ENCODE measurements at regions not wholly inside any gene's neighbourhood (a gene's known extent, or its start where the extent isn't known, plus 50 kb on each side); places are given as distances from the start of the nearest gene placed in this dataset.

DNA sequence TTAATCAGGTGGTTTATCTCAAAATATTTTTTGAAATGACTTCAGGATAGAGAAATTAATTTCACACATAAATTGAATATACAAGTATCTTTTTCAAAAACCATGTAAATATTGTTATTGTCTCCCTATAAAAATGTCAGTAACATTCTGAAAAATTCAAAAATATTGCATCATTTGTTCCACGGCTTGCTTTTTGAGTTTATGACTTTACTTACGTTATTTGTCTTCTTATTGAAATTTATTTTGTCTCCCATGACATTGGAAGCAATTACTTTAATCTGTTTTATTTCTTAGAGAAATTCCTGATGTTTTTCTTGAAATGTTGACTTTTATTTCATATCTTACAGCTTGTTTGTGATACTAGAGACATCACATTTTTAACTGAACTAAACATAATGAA is 56.9 kb upstream of the P2RY1 start:
- no peaks in the 10 kb centered on the region for H4K20me1 ChIP-seq (ENCODE audit: insufficient read depth, low read length)
- no peaks in the 10 kb centered on the region for H3K4me1 ChIP-seq (ENCODE audit: insufficient read depth, low read length)
- ATAC-seq (ENCODE audit: insufficient read depth, low read depth) = no peak
- H3K4me2 ChIP-seq (ENCODE audit: insufficient read depth, low read length) = no peak overlapping the region
- no peaks in the 10 kb centered on the region for H3K9me3 ChIP-seq (ENCODE audit: insufficient read depth, low read length, severe bottlenecking)
- no peak for DNase-seq
- H3K4me3 ChIP-seq (ENCODE audit: low read depth in 1 of 2, low read length in 2 of 2) = no peak overlapping the region
- no peaks in the 10 kb centered on the region for H3K79me2 ChIP-seq (ENCODE audit: insufficient read depth, low read length)
- H2AFZ ChIP-seq (ENCODE audit: low read depth, low read length) = no peak overlapping the region
- no peaks in the 10 kb centered on the region for H3K36me3 ChIP-seq (ENCODE audit: insufficient read depth, low read length)
- TF ChIP-seq, protein P1, sequence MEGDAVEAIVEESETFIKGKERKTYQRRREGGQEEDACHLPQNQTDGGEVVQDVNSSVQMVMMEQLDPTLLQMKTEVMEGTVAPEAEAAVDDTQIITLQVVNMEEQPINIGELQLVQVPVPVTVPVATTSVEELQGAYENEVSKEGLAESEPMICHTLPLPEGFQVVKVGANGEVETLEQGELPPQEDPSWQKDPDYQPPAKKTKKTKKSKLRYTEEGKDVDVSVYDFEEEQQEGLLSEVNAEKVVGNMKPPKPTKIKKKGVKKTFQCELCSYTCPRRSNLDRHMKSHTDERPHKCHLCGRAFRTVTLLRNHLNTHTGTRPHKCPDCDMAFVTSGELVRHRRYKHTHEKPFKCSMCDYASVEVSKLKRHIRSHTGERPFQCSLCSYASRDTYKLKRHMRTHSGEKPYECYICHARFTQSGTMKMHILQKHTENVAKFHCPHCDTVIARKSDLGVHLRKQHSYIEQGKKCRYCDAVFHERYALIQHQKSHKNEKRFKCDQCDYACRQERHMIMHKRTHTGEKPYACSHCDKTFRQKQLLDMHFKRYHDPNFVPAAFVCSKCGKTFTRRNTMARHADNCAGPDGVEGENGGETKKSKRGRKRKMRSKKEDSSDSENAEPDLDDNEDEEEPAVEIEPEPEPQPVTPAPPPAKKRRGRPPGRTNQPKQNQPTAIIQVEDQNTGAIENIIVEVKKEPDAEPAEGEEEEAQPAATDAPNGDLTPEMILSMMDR (IDR thresholded peaks at IDR 0.05; ENCODE audit: borderline replicate concordance, extremely low read depth, low read length, poor library complexity, severe bottlenecking) = no peak
- TF ChIP-seq EZH2 (IDR thresholded peaks at IDR 0.05; ENCODE audit: borderline replicate concordance, low read depth, low read length, severe bottlenecking) = no peak
- H3K27me3 ChIP-seq (ENCODE audit: insufficient read depth, low read length, poor library complexity) = no peaks in the 10 kb centered on the region
- no peak overlapping the region for H3K27ac ChIP-seq (ENCODE audit: low read length)
- H3K9ac ChIP-seq (ENCODE audit: low read depth, low read length) = no peak overlapping the region

DNA sequence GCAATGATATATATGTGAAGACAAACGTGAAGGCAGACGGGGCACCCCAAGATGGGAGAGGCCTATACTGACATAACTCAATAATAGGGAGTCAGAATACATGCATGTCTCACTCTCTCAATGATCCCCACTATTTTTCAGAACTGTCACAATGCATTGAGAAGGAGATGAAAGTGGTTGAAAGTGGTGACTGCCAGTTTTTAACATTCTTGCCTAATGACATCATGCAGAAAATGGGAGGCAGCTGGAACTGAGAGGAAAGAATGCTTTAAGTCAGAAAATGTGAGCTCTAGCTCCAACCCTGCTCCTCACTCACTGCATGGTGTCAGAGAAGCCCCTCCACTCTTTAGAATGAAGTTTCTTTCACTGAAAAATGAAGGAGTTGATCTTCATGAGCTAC is 55.3 kb upstream of the P2RY1 start:
- Histone ChIP-seq H2AFZ (ENCODE audit: low read depth, low read length) (no peak overlapping the region), H4K20me1 (ENCODE audit: insufficient read depth, low read length) (no peaks in the 10 kb centered on the region), H3K9ac (ENCODE audit: low read depth, low read length) (no peak overlapping the region), H3K79me2 (ENCODE audit: insufficient read depth, low read length) (no peaks in the 10 kb centered on the region), H3K4me3 (ENCODE audit: low read depth in 1 of 2, low read length in 2 of 2) (no peak overlapping the region), H3K27me3 (ENCODE audit: insufficient read depth, low read length, poor library complexity) (no peaks in the 10 kb centered on the region), H3K36me3 (ENCODE audit: insufficient read depth, low read length) (no peaks in the 10 kb centered on the region), H3K4me1 (ENCODE audit: insufficient read depth, low read length) (no peaks in the 10 kb centered on the region), H3K9me3 (ENCODE audit: insufficient read depth, low read length, severe bottlenecking) (no peaks in the 10 kb centered on the region), H3K4me2 (ENCODE audit: insufficient read depth, low read length) (no peak overlapping the region), H3K27ac (ENCODE audit: low read length) (no peak overlapping the region)
- no peak for TF ChIP-seq EZH2 (IDR thresholded peaks at IDR 0.05; ENCODE audit: borderline replicate concordance, low read depth, low read length, severe bottlenecking)
- TF ChIP-seq, protein P1 (IDR thresholded peaks at IDR 0.05; ENCODE audit: borderline replicate concordance, extremely low read depth, low read length, poor library complexity, severe bottlenecking) = no peak
- ATAC-seq (ENCODE audit: insufficient read depth, low read depth) (no peak), DNase-seq (no peak)

DNA sequence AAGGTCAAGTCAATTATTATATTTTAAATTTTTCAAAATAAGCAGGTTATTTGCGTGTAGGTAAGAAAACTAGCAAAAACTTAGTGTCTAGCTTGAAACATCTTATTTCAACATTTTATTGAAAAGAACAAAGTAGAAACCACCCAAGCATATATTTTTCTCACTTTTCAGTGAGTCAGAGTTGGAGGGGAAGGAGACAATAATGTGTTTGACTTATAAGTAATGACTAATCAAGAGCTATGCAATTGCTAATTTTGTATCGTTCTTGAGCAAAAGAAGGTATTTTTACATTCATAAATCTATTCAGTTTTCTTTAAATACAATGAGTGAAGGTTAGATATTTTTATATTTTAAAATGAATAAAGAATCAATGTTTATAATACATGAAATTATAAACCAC is 54.4 kb upstream of the P2RY1 start:
- ATAC-seq (ENCODE audit: insufficient read depth, low read depth) (no peak), DNase-seq (no peak)
- Histone ChIP-seq H3K9ac (ENCODE audit: low read depth, low read length) (no peak overlapping the region), H3K79me2 (ENCODE audit: insufficient read depth, low read length) (no peaks in the 10 kb centered on the region), H4K20me1 (ENCODE audit: insufficient read depth, low read length) (no peaks in the 10 kb centered on the region), H3K9me3 (ENCODE audit: insufficient read depth, low read length, severe bottlenecking) (no peaks in the 10 kb centered on the region), H3K27me3 (ENCODE audit: insufficient read depth, low read length, poor library complexity) (no peaks in the 10 kb centered on the region), H3K4me3 (ENCODE audit: low read depth in 1 of 2, low read length in 2 of 2) (no peak overlapping the region), H3K27ac (ENCODE audit: low read length) (no peak overlapping the region), H3K4me1 (ENCODE audit: insufficient read depth, low read length) (no peaks in the 10 kb centered on the region), H3K36me3 (ENCODE audit: insufficient read depth, low read length) (no peaks in the 10 kb centered on the region), H3K4me2 (ENCODE audit: insufficient read depth, low read length) (no peak overlapping the region), H2AFZ (ENCODE audit: low read depth, low read length) (no peak overlapping the region)
- TF ChIP-seq EZH2 (IDR thresholded peaks at IDR 0.05; ENCODE audit: borderline replicate concordance, low read depth, low read length, severe bottlenecking) = no peak
- TF ChIP-seq, protein P1 (IDR thresholded peaks at IDR 0.05; ENCODE audit: borderline replicate concordance, extremely low read depth, low read length, poor library complexity, severe bottlenecking) = no peak

DNA sequence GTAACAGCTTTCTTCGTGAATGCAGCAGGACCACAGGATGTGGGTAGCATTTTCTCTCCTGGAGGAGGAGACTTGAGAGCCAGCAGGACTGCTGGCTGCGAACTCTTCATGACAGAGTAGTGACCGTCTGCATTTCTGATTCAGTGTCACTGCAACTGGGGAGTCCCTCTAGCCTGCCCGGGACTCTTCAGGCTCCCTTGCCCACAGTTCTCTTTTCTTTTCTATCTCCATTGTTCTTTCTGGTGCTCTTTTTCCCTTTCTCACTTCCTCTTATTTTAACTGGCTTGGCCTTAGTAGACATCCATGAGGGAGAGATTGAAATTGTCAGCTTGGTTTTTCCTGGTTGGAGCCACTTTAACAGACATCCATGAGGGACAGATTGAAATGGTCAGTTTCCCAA is 49.9 kb upstream of the P2RY1 start:
- H3K36me3 ChIP-seq (ENCODE audit: insufficient read depth, low read length) = no peaks in the 10 kb centered on the region
- H3K9ac ChIP-seq (ENCODE audit: low read depth, low read length) = no peak overlapping the region
- no peaks in the 10 kb centered on the region for H3K27me3 ChIP-seq (ENCODE audit: insufficient read depth, low read length, poor library complexity)
- H3K79me2 ChIP-seq (ENCODE audit: insufficient read depth, low read length) = no peaks in the 10 kb centered on the region
- H3K4me2 ChIP-seq (ENCODE audit: insufficient read depth, low read length) = no peak overlapping the region
- no peak for TF ChIP-seq EZH2 (IDR thresholded peaks at IDR 0.05; ENCODE audit: borderline replicate concordance, low read depth, low read length, severe bottlenecking)
- TF ChIP-seq, protein P1 (IDR thresholded peaks at IDR 0.05; ENCODE audit: borderline replicate concordance, extremely low read depth, low read length, poor library complexity, severe bottlenecking) = no peak
- H3K4me1 ChIP-seq (ENCODE audit: insufficient read depth, low read length) = no peaks in the 10 kb centered on the region
- H2AFZ ChIP-seq (ENCODE audit: low read depth, low read length) = no peak overlapping the region
- H4K20me1 ChIP-seq (ENCODE audit: insufficient read depth, low read length) = no peaks in the 10 kb centered on the region
- no peak for ATAC-seq (ENCODE audit: insufficient read depth, low read depth)
- no peak overlapping the region for H3K4me3 ChIP-seq (ENCODE audit: low read depth in 1 of 2, low read length in 2 of 2)
- no peak overlapping the region for H3K27ac ChIP-seq (ENCODE audit: low read length)
- H3K9me3 ChIP-seq (ENCODE audit: insufficient read depth, low read length, severe bottlenecking) = peaks cover 8% of the 10 kb centered on the region
- DNase-seq = no peak

Data from DND-41 (cell line).